ENCODE measurements at regions not wholly inside any gene's neighbourhood (a gene's known extent, or its start where the extent isn't known, plus 50 kb on each side); places are given as distances from the start of the nearest gene placed in this dataset.

GRCh38 chr5:133775584-133776304 is 163.4 kb upstream of the FSTL4 start:
- Mint-ChIP-seq H3K27me3 (ENCODE audit: insufficient read depth) (peaks cover 12% of the 10 kb centered on the region), H3K4me3 (no peak overlapping the region), H3K4me1 (no peaks in the 10 kb centered on the region), H3K9me3 (peaks cover 6% of the 10 kb centered on the region), H3K27ac (no peak overlapping the region), H3K36me3 (ENCODE audit: low read depth) (no peaks in the 10 kb centered on the region)
- Histone ChIP-seq H3K27ac (ENCODE audit: low read depth, low read length) (no peak overlapping the region), H3K4me3 (ENCODE audit: low read length) (no peak overlapping the region), H3K27me3 (ENCODE audit: control insufficient read depth, insufficient read depth, low read length, poor library complexity, severe bottlenecking) (peaks cover 17% of the 10 kb centered on the region), H3K36me3 (ENCODE audit: control insufficient read depth, insufficient read depth, low read length) (no peaks in the 10 kb centered on the region), H3K9ac (ENCODE audit: extremely low read depth, low read length, poor library complexity, severe bottlenecking) (no peak overlapping the region), H3K9me3 (ENCODE audit: control insufficient read depth, low read length) (peaks cover 7% of the 10 kb centered on the region), H3K4me1 (ENCODE audit: control insufficient read depth, insufficient read depth, low read length) (no peaks in the 10 kb centered on the region)
- peak; percentile 43 for DNase-seq
- no peak for TF ChIP-seq CTCF (conservative IDR thresholded peaks at IDR 0.05)
- 85 to 100% methylated on average over 1 to 2 of the region's 2 CpGs for WGBS, 2 experiments (ENCODE audit: insufficient coverage in 1 of 2, insufficient read length in 1 of 2)

- Mint-ChIP-seq H3K27ac (no peak overlapping the region), H3K4me3 (no peak overlapping the region), H3K36me3 (ENCODE audit: low read depth) (no peaks in the 10 kb centered on the region), H3K27me3 (ENCODE audit: insufficient read depth) (peaks cover 22% of the 10 kb centered on the region), H3K9me3 (peaks cover 14% of the 10 kb centered on the region), H3K4me1 (no peaks in the 10 kb centered on the region)
- Histone ChIP-seq H3K36me3 (ENCODE audit: control insufficient read depth, insufficient read depth, low read length) (no peaks in the 10 kb centered on the region), H3K27me3 (ENCODE audit: control insufficient read depth, insufficient read depth, low read length, poor library complexity, severe bottlenecking) (peaks cover 27% of the 10 kb centered on the region), H3K27ac (ENCODE audit: low read depth, low read length) (no peak overlapping the region), H3K9me3 (ENCODE audit: control insufficient read depth, low read length) (peaks cover 11% of the 10 kb centered on the region), H3K9ac (ENCODE audit: extremely low read depth, low read length, poor library complexity, severe bottlenecking) (no peak overlapping the region), H3K4me3 (ENCODE audit: low read length) (no peak overlapping the region), H3K4me1 (ENCODE audit: control insufficient read depth, insufficient read depth, low read length) (no peaks in the 10 kb centered on the region)
- TF ChIP-seq CTCF (conservative IDR thresholded peaks at IDR 0.05), result peak; percentile 57
- DNase-seq, result peak; percentile 30
- WGBS, 2 experiments (ENCODE audit: insufficient coverage in 1 of 2, insufficient read length in 1 of 2), result 89 to 90% methylated on average over 8 of the region's 8 CpGs
These were observed 161.2 kb upstream of the FSTL4 start for GRCh38 chr5:133773247-133774202.

- no peak overlapping the region for H3K27ac Mint-ChIP-seq
- no peaks in the 10 kb centered on the region for H3K36me3 Mint-ChIP-seq (ENCODE audit: low read depth)
- 75% methylated on average over 1 of the region's 1 CpG; no CpG with 5 or more reads in 1 of the 2 experiments for WGBS, 2 experiments (ENCODE audit: insufficient coverage in 1 of 2, insufficient read length in 1 of 2)
- Histone ChIP-seq H3K36me3 (ENCODE audit: control insufficient read depth, insufficient read depth, low read length) (no peaks in the 10 kb centered on the region), H3K9ac (ENCODE audit: extremely low read depth, low read length, poor library complexity, severe bottlenecking) (no peak overlapping the region), H3K9me3 (ENCODE audit: control insufficient read depth, low read length) (peaks cover 11% of the 10 kb centered on the region), H3K4me1 (ENCODE audit: control insufficient read depth, insufficient read depth, low read length) (no peaks in the 10 kb centered on the region), H3K4me3 (ENCODE audit: low read length) (no peak overlapping the region), H3K27ac (ENCODE audit: low read depth, low read length) (no peak overlapping the region), H3K27me3 (ENCODE audit: control insufficient read depth, insufficient read depth, low read length, poor library complexity, severe bottlenecking) (peaks cover 43% of the 10 kb centered on the region)
- DNase-seq, result no peak
- H3K27me3 Mint-ChIP-seq (ENCODE audit: insufficient read depth), result peaks cover 38% of the 10 kb centered on the region
- no peaks in the 10 kb centered on the region for H3K4me1 Mint-ChIP-seq
- peaks cover 14% of the 10 kb centered on the region for H3K9me3 Mint-ChIP-seq
- no peak for TF ChIP-seq CTCF (conservative IDR thresholded peaks at IDR 0.05)
- H3K4me3 Mint-ChIP-seq, result no peak overlapping the region
These were observed 157.5 kb upstream of the FSTL4 start for GRCh38 chr5:133769842-133770241.

All from endodermal cell (in vitro differentiated cells).